Effector CD8-positive, alpha-beta T cell (primary cell): ENCODE measurements at regions not wholly inside any gene's neighbourhood (a gene's known extent, or its start where the extent isn't known, plus 50 kb on each side); places are given as distances from the start of the nearest gene placed in this dataset.

Experiments
- DNase-seq: peaks from one replicate; lab custom pipeline; 2025; lab: John Stamatoyannopoulos, UW

- no peak for DNase-seq
These were observed 1218.7 kb downstream of the EFNB2 start for GRCh38 chr13:105316731-105317130.

DNA sequence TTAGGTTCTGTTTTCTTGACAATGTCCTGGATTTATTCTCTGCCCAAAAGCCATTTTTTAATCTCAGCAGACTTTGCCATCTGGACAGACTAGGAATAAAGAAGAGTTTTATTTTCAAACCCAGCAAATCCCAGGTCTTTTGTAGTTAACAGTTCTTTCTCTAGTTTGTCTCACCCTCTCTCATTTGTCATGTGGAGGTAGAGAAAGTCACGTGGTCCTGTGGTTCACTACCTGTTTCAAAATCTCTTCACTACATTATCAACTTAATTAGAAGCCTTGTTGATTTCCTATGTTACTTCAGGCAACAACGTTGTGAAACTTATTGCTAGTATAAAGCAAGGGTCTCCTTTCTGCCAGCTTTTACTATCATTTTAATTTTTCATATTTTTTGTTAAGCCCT is 1222.6 kb downstream of the EFNB2 start:
- DNase-seq: no peak

- no peak for DNase-seq
These were observed 1224.4 kb downstream of the EFNB2 start for GRCh38 chr13:105311094-105311493.

- no peak for DNase-seq
These were observed 1227.7 kb downstream of the EFNB2 start for GRCh38 chr13:105307776-105308175.

GRCh38 chr13:105297839-105298238 is 1237.6 kb downstream of the EFNB2 start:
- no peak for DNase-seq

- no peak for DNase-seq
These were observed 1243.5 kb downstream of the EFNB2 start for GRCh38 chr13:105291987-105292386.

- no peak for DNase-seq
These were observed 1244.9 kb downstream of the EFNB2 start for GRCh38 chr13:105290596-105290995.

GRCh38 chr13:105285526-105285925 is 1249.9 kb downstream of the EFNB2 start:
- DNase-seq: no peak

DNA sequence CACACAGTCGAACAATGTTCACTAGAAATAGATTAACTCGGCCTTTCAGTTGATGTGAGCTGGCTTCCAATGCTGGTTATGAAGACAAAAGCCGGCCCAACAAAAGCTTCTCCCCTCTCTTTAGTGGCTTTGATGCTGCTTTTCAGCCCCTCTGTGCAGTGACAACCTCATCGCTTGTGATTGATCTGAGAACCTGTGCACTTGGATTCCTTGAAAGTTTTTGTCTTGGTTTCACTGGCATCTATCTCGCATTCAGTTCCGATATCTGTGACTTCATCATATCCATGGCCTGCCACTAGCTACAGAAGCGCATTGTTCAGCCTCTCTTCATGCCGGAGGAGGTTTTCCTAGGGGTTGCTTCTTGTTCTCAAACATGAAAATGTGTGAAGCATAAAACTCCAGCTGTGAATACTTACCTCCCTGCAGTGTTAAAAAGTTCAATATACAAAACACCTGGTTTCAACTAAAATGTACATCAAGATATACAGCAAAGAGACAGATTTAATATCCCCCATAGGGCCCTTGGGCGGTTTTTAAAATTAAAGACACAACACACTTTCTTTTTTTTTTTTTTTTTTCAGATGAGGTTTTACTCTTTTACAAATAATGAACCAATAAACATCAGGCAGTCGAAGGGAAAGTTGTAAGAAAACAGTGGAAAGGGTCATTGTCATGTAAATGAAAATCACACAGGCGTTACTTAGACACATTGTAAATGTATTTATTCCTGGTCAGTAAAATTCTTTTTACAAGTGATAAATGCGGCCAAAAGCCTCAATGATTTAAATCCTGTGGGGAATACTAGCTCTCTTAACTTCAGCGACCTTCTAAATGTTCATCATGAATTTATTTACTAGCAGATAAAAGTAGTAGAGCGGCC is 1252.8 kb downstream of the EFNB2 start:
- DNase-seq: no peak

GRCh38 chr13:105278943-105279381 is 1256.5 kb downstream of the EFNB2 start:
- DNase-seq: no peak

DNA sequence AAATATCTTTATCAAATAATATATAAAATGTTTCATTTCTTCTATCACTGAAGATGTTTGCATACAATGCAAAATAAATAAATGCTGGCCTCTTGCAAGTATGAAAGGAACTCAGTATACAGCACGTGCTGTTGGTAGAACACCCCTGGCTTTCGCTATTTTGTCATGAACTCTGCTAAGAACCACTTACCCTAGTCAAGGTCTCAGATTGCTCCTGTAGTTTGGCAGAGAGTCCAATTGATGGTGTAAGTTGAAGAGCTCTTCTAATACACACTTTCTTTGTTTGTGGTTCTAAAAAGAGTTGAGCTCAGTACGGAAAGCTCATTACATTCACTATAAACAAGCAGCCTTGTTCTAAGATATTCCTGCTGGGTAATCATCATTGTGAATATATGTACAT is 1258.9 kb downstream of the EFNB2 start:
- DNase-seq: no peak

DNA sequence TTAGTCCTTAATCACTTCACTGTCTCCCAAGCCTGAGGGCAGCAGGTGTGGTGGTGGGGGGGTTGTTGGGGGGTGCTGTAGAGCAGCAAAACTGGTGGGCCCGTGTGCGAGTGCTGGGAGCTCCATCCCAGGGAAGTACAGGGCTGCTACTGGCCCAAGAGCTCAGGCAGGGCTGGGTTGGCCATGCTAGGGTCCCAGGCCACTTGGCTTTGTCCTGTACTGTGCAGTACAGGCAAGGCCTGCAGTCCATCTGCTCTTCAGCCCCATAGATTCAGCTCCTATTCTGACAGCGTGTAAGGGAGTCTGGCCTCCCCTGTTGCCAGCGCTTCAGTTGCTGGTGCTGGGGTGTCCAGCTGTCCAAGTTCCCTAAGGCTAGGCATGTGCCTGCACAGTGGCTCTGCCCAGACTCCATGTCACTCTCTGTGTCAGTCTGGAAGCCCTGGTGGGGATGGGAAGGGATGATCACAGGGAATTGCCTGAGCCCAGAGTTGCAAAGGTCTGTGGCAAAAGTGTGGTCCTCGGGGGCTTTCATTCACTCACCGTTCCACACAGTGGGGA is 1261.7 kb downstream of the EFNB2 start:
- DNase-seq: no peak

DNA sequence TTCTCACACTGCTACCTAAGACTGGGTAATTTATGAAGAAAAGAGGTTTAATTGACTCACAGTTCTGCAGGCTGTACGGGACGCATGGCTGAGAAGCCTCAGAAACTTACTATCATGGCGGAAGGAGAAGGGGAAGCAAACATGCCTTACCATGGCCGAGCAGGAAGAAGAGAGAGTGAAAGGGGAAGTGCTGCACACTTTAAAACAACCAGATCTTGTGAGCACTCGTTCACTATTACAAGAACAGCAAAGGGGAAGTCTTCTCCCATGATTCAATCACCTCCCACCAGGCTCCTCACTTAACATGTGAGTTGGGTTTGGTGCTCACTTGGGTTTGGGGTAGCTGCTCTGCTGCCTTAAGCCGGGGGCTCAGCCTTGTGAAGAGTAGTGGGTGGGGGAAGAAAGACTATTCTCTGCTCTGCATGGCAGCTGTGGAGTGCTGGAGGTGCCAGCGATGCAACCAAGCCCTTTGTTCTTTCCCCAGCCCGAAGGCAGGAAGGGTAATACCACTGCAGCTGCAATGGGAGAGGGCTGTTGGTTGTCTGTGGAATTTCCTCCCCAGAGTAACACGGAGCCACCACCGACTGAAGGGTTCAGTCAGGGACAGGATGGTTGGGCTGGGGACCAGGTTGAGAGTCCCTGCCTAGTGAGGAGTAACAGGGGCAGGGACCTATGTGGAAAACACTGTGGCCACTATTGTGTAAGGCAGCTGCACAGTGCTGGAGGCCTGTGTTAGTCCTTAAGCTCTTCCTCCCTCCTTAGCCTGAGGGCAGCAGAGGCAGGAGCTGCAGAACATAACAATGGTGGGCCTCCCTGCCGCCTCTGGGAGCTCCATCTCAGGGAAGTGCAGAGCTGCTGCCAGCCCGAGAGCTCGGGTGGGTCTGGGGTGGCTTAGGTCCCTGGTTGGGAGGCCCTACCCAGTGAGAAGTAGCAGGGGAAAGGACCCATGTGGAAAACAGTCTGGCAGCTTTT is 1262.5 kb downstream of the EFNB2 start:
- no peak for DNase-seq

GRCh38 chr13:105266615-105267014 is 1268.8 kb downstream of the EFNB2 start:
- no peak for DNase-seq

DNA sequence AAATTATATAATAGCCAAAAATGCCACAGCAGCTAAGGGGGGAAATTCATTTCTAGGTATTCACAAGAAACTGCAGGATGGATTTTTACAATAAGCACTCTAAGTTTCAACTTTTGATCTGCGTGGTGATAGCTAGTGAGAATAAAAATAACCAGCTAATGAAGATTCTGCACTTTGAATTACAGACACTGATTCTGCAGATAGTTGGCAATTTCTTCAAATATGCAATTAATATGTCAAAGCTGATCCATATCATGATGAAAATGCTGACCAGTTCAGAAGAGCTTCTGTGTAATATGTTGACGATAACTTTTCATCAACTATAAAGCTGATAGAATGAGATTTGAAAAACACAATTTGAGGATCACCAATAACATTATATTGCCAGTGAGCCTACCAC is 1272.9 kb downstream of the EFNB2 start:
- no peak for DNase-seq

- DNase-seq: no peak
These were observed 1276.0 kb downstream of the EFNB2 start for GRCh38 chr13:105259426-105259825.

DNA sequence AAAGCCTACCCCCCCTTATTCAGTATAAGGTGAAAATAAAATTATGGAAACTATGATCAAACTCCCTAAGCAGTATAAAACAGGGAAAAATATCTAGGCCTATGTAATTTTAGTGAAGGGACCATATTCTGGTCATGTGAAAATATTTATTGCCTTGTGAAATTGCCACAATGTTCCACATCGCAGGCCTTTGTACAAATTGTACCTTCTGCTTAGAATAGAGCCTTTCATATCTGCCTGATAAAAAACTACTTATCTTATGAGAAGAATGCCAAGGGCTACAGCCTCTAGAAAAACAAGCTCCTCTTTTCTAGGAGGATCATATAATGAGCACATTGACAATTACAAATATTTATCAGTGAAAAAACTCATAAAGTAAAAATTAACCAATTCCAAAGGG is 1280.0 kb downstream of the EFNB2 start:
- no peak for DNase-seq

DNA sequence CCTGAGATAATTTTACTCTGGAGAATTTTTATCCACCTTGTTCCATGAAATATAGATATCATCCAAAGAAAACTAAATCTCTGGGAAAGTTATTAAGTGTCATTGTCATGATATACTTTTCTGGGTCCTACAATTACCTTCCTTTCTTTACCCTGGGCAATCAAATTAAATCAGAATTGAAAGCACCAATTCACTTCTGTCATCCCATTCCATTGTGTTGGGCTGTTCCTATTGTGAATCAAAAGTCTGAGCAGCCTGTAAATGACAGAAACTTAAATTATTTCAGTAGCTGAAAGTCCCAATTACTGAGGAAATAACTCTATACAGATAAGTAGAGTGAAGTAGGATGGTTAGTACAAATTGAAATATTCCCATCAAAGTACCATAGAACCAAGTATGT is 1284.2 kb downstream of the EFNB2 start:
- DNase-seq: no peak

- DNase-seq: no peak
These were observed 1287.6 kb downstream of the EFNB2 start for GRCh38 chr13:105247830-105248229.

- no peak for DNase-seq
These were observed 1295.1 kb downstream of the EFNB2 start for GRCh38 chr13:105240371-105240770.

DNA sequence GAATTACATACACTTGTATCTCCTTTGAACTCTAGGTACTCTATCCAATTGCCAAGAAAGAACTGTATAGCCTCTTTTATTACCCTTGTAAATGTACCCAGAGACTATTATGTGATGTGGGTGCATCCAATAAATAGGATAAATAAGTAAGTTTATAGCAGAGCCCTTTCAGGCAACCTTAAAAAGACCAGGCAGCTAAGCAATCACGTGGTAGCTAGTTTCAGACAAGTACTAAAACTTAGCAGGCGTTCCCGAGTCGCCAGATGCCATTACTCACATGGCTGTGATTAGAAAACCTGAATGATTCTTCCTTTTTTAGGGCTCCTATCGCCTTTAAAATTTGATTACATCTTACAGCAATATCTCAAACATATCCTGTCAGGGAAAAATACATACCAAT is 1303.0 kb downstream of the EFNB2 start:
- DNase-seq: no peak

GRCh38 chr13:105232006-105232405 is 1303.5 kb downstream of the EFNB2 start:
- DNase-seq: no peak
